ENCODE measurements at regions not wholly inside any gene's neighbourhood (a gene's known extent, or its start where the extent isn't known, plus 50 kb on each side); places are given as distances from the start of the nearest gene placed in this dataset.

DNA sequence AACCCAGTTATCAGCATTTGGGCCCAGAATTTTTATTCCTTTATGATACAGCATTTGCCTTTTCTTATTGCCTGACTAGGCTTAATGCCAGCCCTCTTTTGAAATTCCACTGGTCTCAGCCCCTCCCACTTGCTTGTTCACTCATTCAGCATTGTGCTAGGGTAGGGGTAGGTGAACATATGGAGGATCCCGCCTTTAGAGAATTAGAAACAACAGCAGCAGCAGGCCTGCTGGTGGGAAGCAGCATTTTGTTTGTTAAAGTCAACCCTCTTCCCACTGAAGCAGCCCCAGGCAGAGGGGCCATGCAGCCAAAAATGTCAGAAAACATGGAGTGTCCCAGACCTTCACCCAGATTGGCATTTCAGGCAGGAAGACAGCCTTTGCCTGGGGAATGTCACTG, 1355.2 kb downstream of the CDH8 start:
- no peak for TF ChIP-seq CTCF (IDR thresholded peaks at IDR 0.05)
- no peak for TF ChIP-seq POLR2A (IDR thresholded peaks at IDR 0.05)

Data from uterus (tissue), 2 donors.